ENCODE measurements at regions not wholly inside any gene's neighbourhood (a gene's known extent, or its start where the extent isn't known, plus 50 kb on each side); places are given as distances from the start of the nearest gene placed in this dataset.
"Not testable (repeated sequence)": the region's sequence is repeated elsewhere in the genome, so short reads cannot be mapped to it uniquely, and the experiment has no call there.

DNA sequence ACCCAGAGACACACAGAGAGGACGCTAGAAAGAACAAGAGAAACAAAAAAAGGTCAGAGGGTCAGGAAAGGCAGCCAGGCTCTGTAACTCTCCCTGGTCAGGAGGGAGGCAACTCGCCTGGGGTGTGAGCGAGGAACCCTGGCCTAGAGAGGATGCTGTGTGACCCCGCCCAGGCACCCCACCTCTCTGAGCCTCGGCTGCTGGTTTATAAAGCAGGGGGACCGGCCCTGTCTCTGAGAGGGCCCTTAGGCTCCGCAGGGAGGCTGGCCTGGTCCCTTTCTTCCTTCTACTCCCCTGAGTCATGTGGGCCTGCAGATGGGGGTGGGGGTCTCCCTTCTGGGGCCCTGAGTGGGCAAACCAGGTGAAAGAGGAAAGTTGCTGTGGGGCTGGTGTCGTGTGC, 81.3 kb upstream of the GOLGA6L4 start:
- not testable (repeated sequence) for H3K27ac ChIP-seq (ENCODE audit: low read length)

DNA sequence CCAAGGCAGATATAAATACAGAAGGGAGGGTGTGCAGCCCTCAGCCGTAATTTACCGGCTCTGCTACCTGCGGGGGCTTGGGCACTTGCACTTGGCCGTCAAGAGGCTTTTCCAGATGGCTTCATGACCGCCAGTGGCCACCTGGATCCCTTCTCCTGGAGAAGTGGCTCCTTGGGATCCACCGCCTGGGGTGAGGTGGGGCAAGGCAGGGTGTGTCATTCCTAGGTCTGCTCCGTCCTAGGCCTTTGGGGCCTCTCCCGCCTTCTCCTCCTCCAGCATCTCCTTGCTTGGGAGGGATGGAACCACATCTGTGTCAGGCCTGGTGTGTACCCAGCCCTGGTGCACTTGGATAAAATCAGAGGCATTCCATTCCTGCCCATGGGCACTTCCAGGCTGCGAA, 80.8 kb upstream of the GOLGA6L4 start:
- H3K36me3 ChIP-seq (ENCODE audit: control insufficient read depth, low read depth, low read length); H3K4me1 ChIP-seq (ENCODE audit: control insufficient read depth, low read depth, low read length); H3K4me3 ChIP-seq (ENCODE audit: low read length); H3K27me3 ChIP-seq (ENCODE audit: control insufficient read depth, insufficient read depth, low read length); H3K9ac ChIP-seq (ENCODE audit: low read length); H3K27ac ChIP-seq (ENCODE audit: low read length); H3K9me3 ChIP-seq (ENCODE audit: control insufficient read depth, low read depth, low read length): not testable (repeated sequence)

More for the DNA sequence above, 81.3 kb upstream of the GOLGA6L4 start:
- H3K36me3 ChIP-seq (ENCODE audit: control insufficient read depth, low read depth, low read length); H3K9me3 ChIP-seq (ENCODE audit: control insufficient read depth, low read depth, low read length); H3K9ac ChIP-seq (ENCODE audit: low read length); H3K4me1 ChIP-seq (ENCODE audit: control insufficient read depth, low read depth, low read length); H3K27me3 ChIP-seq (ENCODE audit: control insufficient read depth, insufficient read depth, low read length); H3K4me3 ChIP-seq (ENCODE audit: low read length): not testable (repeated sequence)

DNA sequence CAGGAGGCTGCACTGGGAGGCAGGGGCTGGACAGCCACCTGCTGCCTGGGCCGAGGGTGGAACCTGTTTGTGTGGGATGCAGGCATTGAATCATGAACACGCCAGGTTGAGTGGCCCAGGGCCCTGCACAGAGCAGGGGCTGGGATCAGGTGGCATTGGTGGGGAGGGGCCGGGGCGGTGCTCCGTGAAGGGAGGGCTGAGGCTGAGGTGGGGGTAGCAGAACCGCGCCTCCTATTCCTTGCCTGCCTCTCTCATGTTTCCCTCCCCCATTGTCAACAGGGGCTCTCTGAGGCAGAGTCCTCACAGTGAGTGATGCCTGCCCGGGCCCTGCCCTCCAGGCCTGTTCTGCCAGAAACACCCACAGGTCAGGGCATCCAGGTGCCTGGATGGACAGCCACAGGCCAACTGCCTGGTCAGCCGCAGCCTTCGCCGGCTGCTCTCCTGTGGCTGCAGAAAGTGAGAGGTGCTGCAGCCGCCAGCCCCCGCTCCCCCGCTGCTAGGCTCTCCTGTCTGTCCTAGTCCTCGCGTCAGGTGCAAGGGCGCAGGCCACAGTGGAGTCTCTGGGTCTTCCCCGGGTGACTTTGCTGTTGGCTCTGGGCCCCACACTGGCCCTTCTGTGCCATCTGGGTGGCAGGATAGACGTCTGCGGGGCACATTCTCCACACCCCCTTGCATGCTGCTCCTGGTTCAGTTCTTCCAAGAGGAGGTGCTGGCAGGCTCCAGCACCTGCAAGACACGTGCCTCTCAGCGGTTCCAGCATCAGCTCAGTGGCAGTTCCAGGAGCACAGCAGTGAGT, 79.6 kb upstream of the GOLGA6L4 start:
- not testable (repeated sequence) for H3K36me3 ChIP-seq (ENCODE audit: control insufficient read depth, low read depth, low read length); H3K9ac ChIP-seq (ENCODE audit: low read length); H3K9me3 ChIP-seq (ENCODE audit: control insufficient read depth, low read depth, low read length); H3K27ac ChIP-seq (ENCODE audit: low read length); H3K4me3 ChIP-seq (ENCODE audit: low read length); H3K4me1 ChIP-seq (ENCODE audit: control insufficient read depth, low read depth, low read length); H3K27me3 ChIP-seq (ENCODE audit: control insufficient read depth, insufficient read depth, low read length)

DNA sequence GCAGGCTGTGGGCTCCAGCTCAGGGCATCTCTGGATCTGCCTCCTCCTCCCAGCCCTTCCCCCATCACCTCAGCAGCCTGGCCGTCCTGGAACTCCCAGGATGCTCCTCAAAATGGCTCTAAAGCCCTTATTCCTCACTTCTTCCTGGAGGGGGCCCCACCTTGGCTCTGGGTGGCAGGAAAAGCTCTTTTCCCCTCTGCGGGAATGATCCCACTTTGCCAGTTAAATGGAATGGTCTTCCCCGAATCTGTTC, 79.1 kb upstream of the GOLGA6L4 start:
- not testable (repeated sequence) for H3K27me3 ChIP-seq (ENCODE audit: control insufficient read depth, insufficient read depth, low read length); H3K27ac ChIP-seq (ENCODE audit: low read length); H3K9me3 ChIP-seq (ENCODE audit: control insufficient read depth, low read depth, low read length); H3K4me3 ChIP-seq (ENCODE audit: low read length); H3K4me1 ChIP-seq (ENCODE audit: control insufficient read depth, low read depth, low read length); H3K9ac ChIP-seq (ENCODE audit: low read length); H3K36me3 ChIP-seq (ENCODE audit: control insufficient read depth, low read depth, low read length)

DNA sequence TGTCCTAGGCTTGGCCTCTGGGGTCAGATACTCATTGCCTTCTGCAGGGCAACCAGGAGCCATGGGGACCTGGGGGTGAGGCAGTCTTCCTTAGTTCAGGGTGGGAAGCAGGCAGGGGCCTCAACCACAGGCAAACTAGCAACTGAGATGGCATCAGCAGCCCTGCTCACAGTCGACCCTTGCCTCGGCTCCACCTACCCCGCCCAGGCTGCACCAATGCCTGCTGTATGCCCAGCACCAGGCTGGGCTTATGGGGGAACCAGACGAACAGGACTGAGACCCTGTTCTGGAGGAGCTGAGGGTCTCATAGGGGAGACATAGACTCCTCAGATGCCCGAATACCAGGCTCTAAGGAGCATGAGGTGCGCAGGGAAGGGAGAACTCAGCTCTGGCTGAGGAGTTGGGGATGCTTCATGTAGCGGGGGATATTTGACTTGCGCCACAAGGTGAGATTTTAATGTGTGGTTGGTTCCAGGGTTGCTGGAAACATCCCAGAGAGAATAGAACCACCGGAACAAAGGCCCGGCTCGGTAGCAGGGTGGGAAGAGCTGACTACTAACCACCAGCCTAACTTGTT, 78.4 kb upstream of the GOLGA6L4 start:
- not testable (repeated sequence) for H3K4me1 ChIP-seq (ENCODE audit: control insufficient read depth, low read depth, low read length); H3K36me3 ChIP-seq (ENCODE audit: control insufficient read depth, low read depth, low read length); H3K4me3 ChIP-seq (ENCODE audit: low read length); H3K9ac ChIP-seq (ENCODE audit: low read length); H3K27me3 ChIP-seq (ENCODE audit: control insufficient read depth, insufficient read depth, low read length); H3K9me3 ChIP-seq (ENCODE audit: control insufficient read depth, low read depth, low read length); H3K27ac ChIP-seq (ENCODE audit: low read length)

DNA sequence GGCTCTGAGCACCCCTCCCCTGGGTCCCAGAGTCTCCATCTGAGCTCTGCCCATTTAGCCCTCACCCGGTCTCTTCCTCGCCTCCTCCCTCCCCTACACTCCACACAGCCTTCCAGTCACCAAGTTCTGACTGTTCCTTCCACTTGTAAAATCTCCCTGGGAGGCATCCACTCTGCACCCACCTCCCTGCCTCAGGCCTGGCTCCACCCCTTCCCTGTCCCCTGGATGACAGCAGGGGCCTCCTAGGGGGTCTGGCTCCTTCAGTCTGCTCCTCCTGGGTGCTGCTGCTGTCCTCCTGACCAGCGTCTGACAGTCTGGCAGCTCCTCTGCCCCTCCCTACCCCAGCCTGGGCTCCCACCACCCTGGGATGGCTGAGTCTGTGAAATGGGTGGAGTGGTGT, 77.7 kb upstream of the GOLGA6L4 start:
- H3K36me3 ChIP-seq (ENCODE audit: control insufficient read depth, low read depth, low read length); H3K27ac ChIP-seq (ENCODE audit: low read length): not testable (repeated sequence)

DNA sequence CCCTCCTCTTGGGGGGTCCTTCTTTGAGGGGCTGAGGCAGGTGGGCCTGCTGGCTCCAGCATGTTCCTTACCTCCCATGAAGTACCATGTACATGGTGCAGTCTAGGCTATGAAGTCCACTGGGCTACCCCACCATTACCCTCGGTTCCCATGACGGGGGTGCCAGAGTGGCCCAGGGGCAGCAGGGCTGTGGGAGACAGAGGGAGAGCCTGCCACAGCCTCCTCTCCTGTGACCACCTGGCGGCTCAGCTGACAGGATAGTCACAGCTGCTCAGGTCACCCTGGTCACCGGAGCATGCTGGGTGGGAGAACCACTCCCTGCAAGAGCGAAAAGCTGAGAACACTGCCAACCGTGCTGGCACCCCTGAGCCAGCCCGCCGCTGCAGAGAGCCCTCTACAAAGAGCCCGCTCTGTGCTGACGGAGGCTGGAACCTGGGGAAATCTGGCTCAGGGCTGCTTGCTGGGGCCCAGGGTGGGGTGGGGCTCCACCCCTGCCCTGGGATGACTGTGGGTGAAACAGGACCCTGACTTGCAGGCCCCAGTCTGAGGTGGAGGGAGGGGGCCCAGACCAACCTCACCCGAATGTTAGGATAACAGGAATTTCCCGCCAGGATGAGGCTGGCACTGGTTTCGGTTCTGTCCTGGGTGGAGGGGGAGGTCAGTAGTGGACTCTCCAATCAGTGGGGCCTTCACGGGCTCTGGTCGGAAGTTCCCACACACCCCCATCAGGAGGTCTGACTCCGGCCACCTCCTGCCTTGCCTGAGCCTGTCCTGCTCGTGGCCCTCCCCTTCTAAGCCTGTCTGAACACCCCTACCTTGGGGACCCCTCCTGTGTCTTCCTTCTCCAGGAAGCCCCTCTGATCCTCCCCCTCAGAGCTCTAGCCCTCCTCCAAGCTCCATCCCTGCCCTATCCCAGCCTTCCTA, 76.0 kb upstream of the GOLGA6L4 start:
- not testable (repeated sequence) for H3K9ac ChIP-seq (ENCODE audit: low read length); H3K27me3 ChIP-seq (ENCODE audit: control insufficient read depth, insufficient read depth, low read length); H3K4me1 ChIP-seq (ENCODE audit: control insufficient read depth, low read depth, low read length); H3K9me3 ChIP-seq (ENCODE audit: control insufficient read depth, low read depth, low read length); H3K27ac ChIP-seq (ENCODE audit: low read length); H3K36me3 ChIP-seq (ENCODE audit: control insufficient read depth, low read depth, low read length); H3K4me3 ChIP-seq (ENCODE audit: low read length)

More for the DNA sequence above, 77.7 kb upstream of the GOLGA6L4 start:
- H3K4me3 ChIP-seq (ENCODE audit: low read length); H3K27me3 ChIP-seq (ENCODE audit: control insufficient read depth, insufficient read depth, low read length); H3K9ac ChIP-seq (ENCODE audit: low read length); H3K4me1 ChIP-seq (ENCODE audit: control insufficient read depth, low read depth, low read length); H3K9me3 ChIP-seq (ENCODE audit: control insufficient read depth, low read depth, low read length): not testable (repeated sequence)

DNA sequence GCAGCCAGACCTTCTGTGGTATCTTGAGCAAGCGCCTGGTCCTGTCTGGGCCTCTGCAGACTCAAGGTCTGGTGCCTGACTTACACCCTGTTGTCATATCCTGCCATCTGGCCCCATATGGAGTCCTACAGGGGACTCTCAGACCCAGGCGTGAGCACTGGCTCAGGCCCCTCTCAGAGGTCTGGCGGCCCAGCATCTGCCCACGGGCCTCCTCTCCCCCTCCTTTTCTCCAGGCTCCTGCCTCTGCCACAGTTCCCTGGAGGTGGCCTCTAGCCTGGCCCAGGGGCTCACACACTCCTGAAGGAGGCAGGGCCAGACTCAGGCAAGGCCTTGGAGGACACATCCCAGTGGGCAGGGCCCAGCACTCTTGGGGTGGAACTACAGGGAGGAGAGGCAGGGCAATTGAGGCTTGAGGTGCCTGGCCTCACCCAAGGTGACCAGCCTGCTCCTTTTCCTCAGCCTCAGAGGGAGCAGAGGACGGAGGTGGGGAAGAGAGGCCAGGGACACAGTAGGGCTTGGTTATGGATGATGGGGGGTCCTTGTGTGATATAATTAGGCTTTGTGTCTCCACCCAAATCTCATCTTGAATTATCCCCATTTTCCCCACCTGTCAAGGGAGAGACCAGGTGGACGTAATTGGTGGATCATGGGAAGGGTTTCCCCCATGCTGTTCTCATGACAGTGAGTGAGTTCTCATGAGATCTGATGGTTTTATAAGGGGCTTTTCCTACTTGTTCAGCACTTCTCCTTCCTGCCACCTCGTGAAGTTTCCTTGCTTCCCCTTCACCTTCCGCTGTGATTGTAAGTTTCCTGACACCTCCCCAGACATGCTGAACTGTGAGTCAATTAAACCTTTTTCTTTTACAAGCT, 70.9 kb upstream of the GOLGA6L4 start:
- not testable (repeated sequence) for H3K36me3 ChIP-seq (ENCODE audit: control insufficient read depth, low read depth, low read length); H3K9ac ChIP-seq (ENCODE audit: low read length); H3K4me3 ChIP-seq (ENCODE audit: low read length)

DNA sequence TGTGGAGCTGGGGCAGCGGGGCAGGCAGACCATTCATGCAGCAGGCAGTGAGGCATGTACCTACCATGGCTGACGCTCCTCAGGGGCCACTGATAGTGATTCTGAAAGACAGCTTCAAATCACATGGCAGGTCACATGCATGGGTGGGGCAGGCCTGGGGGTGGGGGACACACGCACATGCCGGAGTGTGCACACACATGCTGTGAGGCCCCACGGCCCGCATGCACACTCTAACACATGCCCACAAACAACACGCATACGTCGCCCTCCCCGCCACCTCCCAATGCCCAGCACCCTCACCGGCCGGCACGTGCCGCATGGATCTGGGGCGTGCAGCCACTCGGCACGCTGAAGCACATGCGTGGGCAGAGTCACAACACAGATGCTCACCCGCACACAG, 65.5 kb upstream of the GOLGA6L4 start:
- not testable (repeated sequence) for H3K9ac ChIP-seq (ENCODE audit: low read length); H3K4me3 ChIP-seq (ENCODE audit: low read length); H3K27me3 ChIP-seq (ENCODE audit: control insufficient read depth, insufficient read depth, low read length); H3K9me3 ChIP-seq (ENCODE audit: control insufficient read depth, low read depth, low read length); H3K27ac ChIP-seq (ENCODE audit: low read length); H3K4me1 ChIP-seq (ENCODE audit: control insufficient read depth, low read depth, low read length); H3K36me3 ChIP-seq (ENCODE audit: control insufficient read depth, low read depth, low read length)

More for the DNA sequence above, 70.9 kb upstream of the GOLGA6L4 start:
- H3K9me3 ChIP-seq (ENCODE audit: control insufficient read depth, low read depth, low read length); H3K27me3 ChIP-seq (ENCODE audit: control insufficient read depth, insufficient read depth, low read length); H3K27ac ChIP-seq (ENCODE audit: low read length); H3K4me1 ChIP-seq (ENCODE audit: control insufficient read depth, low read depth, low read length): not testable (repeated sequence)

DNA sequence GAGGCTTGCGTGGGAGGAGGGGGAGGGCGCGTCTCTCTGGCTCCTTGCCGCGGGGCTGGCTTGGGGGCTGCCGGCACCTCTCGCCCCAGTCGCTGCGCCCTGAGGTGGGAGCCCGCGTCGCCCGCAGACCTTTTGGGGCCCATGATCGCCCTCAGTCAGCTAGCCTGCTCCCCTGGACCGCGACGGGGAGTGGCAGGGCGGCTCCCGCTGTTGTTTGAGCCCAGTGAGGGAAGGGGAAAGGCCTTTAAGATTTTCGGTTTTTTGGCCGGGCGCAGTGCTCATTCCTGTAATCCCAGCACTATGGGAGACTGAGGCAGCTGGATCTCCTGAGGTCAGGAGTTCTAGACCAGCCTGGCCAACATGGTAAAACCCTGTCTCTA, 62.4 kb upstream of the GOLGA6L4 start:
- not testable (repeated sequence) for H3K9me3 ChIP-seq (ENCODE audit: control insufficient read depth, low read depth, low read length); H3K4me1 ChIP-seq (ENCODE audit: control insufficient read depth, low read depth, low read length); H3K27me3 ChIP-seq (ENCODE audit: control insufficient read depth, insufficient read depth, low read length); H3K27ac ChIP-seq (ENCODE audit: low read length); H3K36me3 ChIP-seq (ENCODE audit: control insufficient read depth, low read depth, low read length); H3K9ac ChIP-seq (ENCODE audit: low read length); H3K4me3 ChIP-seq (ENCODE audit: low read length)

Data from iPS-18a (cell line).